ENCODE measurements at regions not wholly inside any gene's neighbourhood (a gene's known extent, or its start where the extent isn't known, plus 50 kb on each side); places are given as distances from the start of the nearest gene placed in this dataset.

DNA sequence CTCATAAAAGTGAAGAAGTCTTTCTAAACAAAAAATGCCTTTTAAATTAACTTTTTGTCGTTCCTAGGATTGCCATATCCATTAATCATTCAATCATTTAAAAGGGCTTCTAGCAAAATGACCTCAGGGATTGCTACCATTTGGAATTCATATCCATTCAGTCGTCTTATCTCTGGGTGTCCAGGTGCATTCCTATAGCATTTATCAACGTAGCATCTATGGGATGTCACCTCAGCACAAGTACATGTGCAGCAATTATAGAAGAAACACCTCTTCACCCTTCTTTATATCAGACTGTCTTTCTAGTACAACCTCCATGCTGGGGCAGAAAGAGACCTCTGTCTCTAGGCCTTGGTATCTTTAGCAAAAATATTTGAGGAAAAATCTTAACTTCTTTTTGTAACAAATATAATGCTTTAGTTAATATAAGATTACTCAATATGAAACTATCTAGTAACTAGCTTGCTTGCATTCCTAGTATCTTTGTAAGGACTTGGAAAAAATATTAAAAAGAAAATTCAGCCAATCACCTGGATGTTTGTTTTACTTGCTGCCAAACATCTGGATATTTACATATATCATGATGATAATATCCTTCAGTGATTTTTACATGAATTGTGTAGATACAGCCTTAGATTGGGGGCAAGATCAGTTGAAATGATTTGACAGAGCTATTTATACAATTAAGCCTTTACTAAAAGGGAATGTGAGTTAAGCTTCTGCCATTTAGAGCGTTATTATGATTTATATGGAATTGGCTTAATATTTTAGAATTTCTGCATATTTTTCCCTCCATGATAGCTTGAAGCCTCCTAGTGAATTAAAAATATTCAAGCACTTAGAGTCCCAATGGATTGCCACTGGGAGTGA is 356.8 kb downstream of the HDGFL1 start (continued):
- TF ChIP-seq, protein P1, sequence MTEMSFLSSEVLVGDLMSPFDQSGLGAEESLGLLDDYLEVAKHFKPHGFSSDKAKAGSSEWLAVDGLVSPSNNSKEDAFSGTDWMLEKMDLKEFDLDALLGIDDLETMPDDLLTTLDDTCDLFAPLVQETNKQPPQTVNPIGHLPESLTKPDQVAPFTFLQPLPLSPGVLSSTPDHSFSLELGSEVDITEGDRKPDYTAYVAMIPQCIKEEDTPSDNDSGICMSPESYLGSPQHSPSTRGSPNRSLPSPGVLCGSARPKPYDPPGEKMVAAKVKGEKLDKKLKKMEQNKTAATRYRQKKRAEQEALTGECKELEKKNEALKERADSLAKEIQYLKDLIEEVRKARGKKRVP (CRISPR knock-in tag; IDR thresholded peaks at IDR 0.05) = no peak
- TF ChIP-seq, protein P2, sequence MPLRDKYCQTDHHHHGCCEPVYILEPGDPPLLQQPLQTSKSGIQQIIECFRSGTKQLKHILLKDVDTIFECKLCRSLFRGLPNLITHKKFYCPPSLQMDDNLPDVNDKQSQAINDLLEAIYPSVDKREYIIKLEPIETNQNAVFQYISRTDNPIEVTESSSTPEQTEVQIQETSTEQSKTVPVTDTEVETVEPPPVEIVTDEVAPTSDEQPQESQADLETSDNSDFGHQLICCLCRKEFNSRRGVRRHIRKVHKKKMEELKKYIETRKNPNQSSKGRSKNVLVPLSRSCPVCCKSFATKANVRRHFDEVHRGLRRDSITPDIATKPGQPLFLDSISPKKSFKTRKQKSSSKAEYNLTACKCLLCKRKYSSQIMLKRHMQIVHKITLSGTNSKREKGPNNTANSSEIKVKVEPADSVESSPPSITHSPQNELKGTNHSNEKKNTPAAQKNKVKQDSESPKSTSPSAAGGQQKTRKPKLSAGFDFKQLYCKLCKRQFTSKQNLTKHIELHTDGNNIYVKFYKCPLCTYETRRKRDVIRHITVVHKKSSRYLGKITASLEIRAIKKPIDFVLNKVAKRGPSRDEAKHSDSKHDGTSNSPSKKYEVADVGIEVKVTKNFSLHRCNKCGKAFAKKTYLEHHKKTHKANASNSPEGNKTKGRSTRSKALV (CRISPR knock-in tag; IDR thresholded peaks at IDR 0.05) = no peak
- TF ChIP-seq TRIM24 (CRISPR knock-in tag; IDR thresholded peaks at IDR 0.05) = no peak
- TF ChIP-seq HMGA1 (CRISPR knock-in tag; conservative IDR thresholded peaks at IDR 0.05) = no peak
- TF ChIP-seq ZNF10 (CRISPR knock-in tag; IDR thresholded peaks at IDR 0.05; ENCODE audit: borderline replicate concordance, low read depth) = no peak
- no peak for TF ChIP-seq ZC3H4 (CRISPR knock-in tag; IDR thresholded peaks at IDR 0.05; ENCODE audit: borderline replicate concordance)
- no peak for TF ChIP-seq TARDBP (CRISPR knock-in tag; IDR thresholded peaks at IDR 0.05)
- TF ChIP-seq, protein P3, sequence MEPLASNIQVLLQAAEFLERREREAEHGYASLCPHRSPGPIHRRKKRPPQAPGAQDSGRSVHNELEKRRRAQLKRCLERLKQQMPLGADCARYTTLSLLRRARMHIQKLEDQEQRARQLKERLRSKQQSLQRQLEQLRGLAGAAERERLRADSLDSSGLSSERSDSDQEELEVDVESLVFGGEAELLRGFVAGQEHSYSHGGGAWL (CRISPR knock-in tag; IDR thresholded peaks at IDR 0.05) = no peak
- no peak for TF ChIP-seq ZNF335 (CRISPR knock-in tag; IDR thresholded peaks at IDR 0.05)
- TF ChIP-seq, protein P4, sequence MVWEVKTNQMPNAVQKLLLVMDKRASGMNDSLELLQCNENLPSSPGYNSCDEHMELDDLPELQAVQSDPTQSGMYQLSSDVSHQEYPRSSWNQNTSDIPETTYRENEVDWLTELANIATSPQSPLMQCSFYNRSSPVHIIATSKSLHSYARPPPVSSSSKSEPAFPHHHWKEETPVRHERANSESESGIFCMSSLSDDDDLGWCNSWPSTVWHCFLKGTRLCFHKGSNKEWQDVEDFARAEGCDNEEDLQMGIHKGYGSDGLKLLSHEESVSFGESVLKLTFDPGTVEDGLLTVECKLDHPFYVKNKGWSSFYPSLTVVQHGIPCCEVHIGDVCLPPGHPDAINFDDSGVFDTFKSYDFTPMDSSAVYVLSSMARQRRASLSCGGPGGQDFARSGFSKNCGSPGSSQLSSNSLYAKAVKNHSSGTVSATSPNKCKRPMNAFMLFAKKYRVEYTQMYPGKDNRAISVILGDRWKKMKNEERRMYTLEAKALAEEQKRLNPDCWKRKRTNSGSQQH (CRISPR knock-in tag; IDR thresholded peaks at IDR 0.05; ENCODE audit: low read depth) = no peak
- no peak for TF ChIP-seq FIP1L1 (IDR thresholded peaks at IDR 0.05; ENCODE audit: borderline replicate concordance, insufficient read depth, low read depth, low read length)
- TF ChIP-seq, protein P5, sequence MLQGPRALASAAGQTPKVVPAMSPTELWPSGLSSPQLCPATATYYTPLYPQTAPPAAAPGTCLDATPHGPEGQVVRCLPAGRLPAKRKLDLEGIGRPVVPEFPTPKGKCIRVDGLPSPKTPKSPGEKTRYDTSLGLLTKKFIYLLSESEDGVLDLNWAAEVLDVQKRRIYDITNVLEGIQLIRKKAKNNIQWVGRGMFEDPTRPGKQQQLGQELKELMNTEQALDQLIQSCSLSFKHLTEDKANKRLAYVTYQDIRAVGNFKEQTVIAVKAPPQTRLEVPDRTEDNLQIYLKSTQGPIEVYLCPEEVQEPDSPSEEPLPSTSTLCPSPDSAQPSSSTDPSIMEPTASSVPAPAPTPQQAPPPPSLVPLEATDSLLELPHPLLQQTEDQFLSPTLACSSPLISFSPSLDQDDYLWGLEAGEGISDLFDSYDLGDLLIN (CRISPR knock-in tag; IDR thresholded peaks at IDR 0.05; ENCODE audit: borderline replicate concordance) = no peak
- no peak for TF ChIP-seq NR2F1 (CRISPR knock-in tag; IDR thresholded peaks at IDR 0.05)
- no peak for TF ChIP-seq MATR3 (CRISPR knock-in tag; IDR thresholded peaks at IDR 0.05)

Measured in HepG2 (cell line).